ENCODE measurements at regions not wholly inside any gene's neighbourhood (a gene's known extent, or its start where the extent isn't known, plus 50 kb on each side); places are given as distances from the start of the nearest gene placed in this dataset.

GRCh38 chr3:135325726-135326235 is 530.7 kb downstream of the EPHB1 start:
- H3K4me1 ChIP-seq, result no peaks in the 10 kb centered on the region
- no peaks in the 10 kb centered on the region for H3K27me3 ChIP-seq
- no peaks in the 10 kb centered on the region for H3K9me3 ChIP-seq
- H3K27ac ChIP-seq, result no peak overlapping the region
- in situ Hi-C loops (cut with MboI; ENCODE audit: low pct_ligation_motif_present in 1 of 4, low pct_unique_long_range_greater_than_20kb in 1 of 4, low sequenced_read_pairs in 3 of 4) (no loop called here), intact Hi-C loops (cut with DNase I; ENCODE audit: low total_unique reads) (no loop called here)
- 40 to 66% methylated on average over 1 to 6 of the region's 6 CpGs for WGBS, 2 donors (ENCODE audit: low coverage in 1 of 2)
- H3K36me3 ChIP-seq, result no peaks in the 10 kb centered on the region
- H3K4me3 ChIP-seq, result no peak overlapping the region
- DNase-seq, result no peak
- TF ChIP-seq CTCF (IDR thresholded peaks at IDR 0.05) (no peak), POLR2AphosphoS5 (IDR thresholded peaks at IDR 0.05) (no peak), EP300 (IDR thresholded peaks at IDR 0.05; ENCODE audit: low read depth) (no peak), POLR2A (IDR thresholded peaks at IDR 0.05) (no peak)

GRCh38 chr3:135326851-135327250 is 531.8 kb downstream of the EPHB1 start:
- in situ Hi-C loops (cut with MboI; ENCODE audit: low pct_ligation_motif_present in 1 of 4, low pct_unique_long_range_greater_than_20kb in 1 of 4, low sequenced_read_pairs in 3 of 4), result no loop called here
- H3K4me3 ChIP-seq, result no peak overlapping the region
- no peak overlapping the region for H3K27ac ChIP-seq
- DNase-seq, result no peak
- intact Hi-C loops (cut with DNase I; ENCODE audit: low total_unique reads), result no loop called here
- no peak for TF ChIP-seq CTCF (IDR thresholded peaks at IDR 0.05)
- TF ChIP-seq POLR2A (IDR thresholded peaks at IDR 0.05), result no peak
- no peak for TF ChIP-seq POLR2AphosphoS5 (IDR thresholded peaks at IDR 0.05)
- TF ChIP-seq EP300 (IDR thresholded peaks at IDR 0.05; ENCODE audit: low read depth), result no peak
- H3K4me1 ChIP-seq, result no peaks in the 10 kb centered on the region
- H3K36me3 ChIP-seq, result no peaks in the 10 kb centered on the region
- H3K27me3 ChIP-seq, result no peaks in the 10 kb centered on the region
- no peaks in the 10 kb centered on the region for H3K9me3 ChIP-seq
- 95 to 100% methylated on average over 1 of the region's 1 CpG for WGBS, 2 donors (ENCODE audit: low coverage in 1 of 2)

- no peaks in the 10 kb centered on the region for H3K9me3 ChIP-seq
- no peaks in the 10 kb centered on the region for H3K36me3 ChIP-seq
- DNase-seq, result no peak
- intact Hi-C loops (cut with DNase I; ENCODE audit: low total_unique reads), result no loop called here
- no peak overlapping the region for H3K27ac ChIP-seq
- no peaks in the 10 kb centered on the region for H3K4me1 ChIP-seq
- H3K4me3 ChIP-seq, result no peak overlapping the region
- TF ChIP-seq EP300 (IDR thresholded peaks at IDR 0.05; ENCODE audit: low read depth), result no peak
- no peak for TF ChIP-seq CTCF (IDR thresholded peaks at IDR 0.05)
- no peak for TF ChIP-seq POLR2AphosphoS5 (IDR thresholded peaks at IDR 0.05)
- no peak for TF ChIP-seq POLR2A (IDR thresholded peaks at IDR 0.05)
- no peaks in the 10 kb centered on the region for H3K27me3 ChIP-seq
- WGBS, 2 donors (ENCODE audit: low coverage in 1 of 2), result 69 to 85% methylated on average over 3 to 5 of the region's 5 CpGs
- in situ Hi-C loops (cut with MboI; ENCODE audit: low pct_ligation_motif_present in 1 of 4, low pct_unique_long_range_greater_than_20kb in 1 of 4, low sequenced_read_pairs in 3 of 4), result no loop called here
Observed at GRCh38 chr3:135328036-135328435, 533.0 kb downstream of the EPHB1 start.

- Histone ChIP-seq H3K4me1 (no peaks in the 10 kb centered on the region), H3K27ac (no peak overlapping the region), H3K9me3 (no peaks in the 10 kb centered on the region), H3K4me3 (no peak overlapping the region), H3K27me3 (no peaks in the 10 kb centered on the region), H3K36me3 (no peaks in the 10 kb centered on the region)
- intact Hi-C loops (cut with DNase I; ENCODE audit: low total_unique reads), result no loop called here
- no peak for DNase-seq
- in situ Hi-C loops (cut with MboI; ENCODE audit: low pct_ligation_motif_present in 1 of 4, low pct_unique_long_range_greater_than_20kb in 1 of 4, low sequenced_read_pairs in 3 of 4), result no loop called here
- TF ChIP-seq POLR2A (IDR thresholded peaks at IDR 0.05) (no peak), POLR2AphosphoS5 (IDR thresholded peaks at IDR 0.05) (no peak), CTCF (IDR thresholded peaks at IDR 0.05) (no peak), EP300 (IDR thresholded peaks at IDR 0.05; ENCODE audit: low read depth) (no peak)
- WGBS, 2 donors (ENCODE audit: low coverage in 1 of 2), result 30% methylated on average over 2 of the region's 2 CpGs; no CpG with 5 or more reads in 1 of the 2 donors
Observed at GRCh38 chr3:135329479-135329878, 534.4 kb downstream of the EPHB1 start.
